Superior temporal gyrus (tissue), 1 donor: ENCODE measurements at regions not wholly inside any gene's neighbourhood (a gene's known extent, or its start where the extent isn't known, plus 50 kb on each side); places are given as distances from the start of the nearest gene placed in this dataset.

ENCODE experiments used
- DNase-seq: peaks from one replicate; pipeline ENCODE4 v3.0.0-alpha.2; 2016; ENCODE audit errors: extremely low spot score

GRCh38 chr18:66749030-66749429, 145.1 kb upstream of the CDH19 start:
- DNase-seq: peak; percentile 81

GRCh38 chr18:66742832-66743231, 138.9 kb upstream of the CDH19 start:
- DNase-seq: no peak

- DNase-seq: no peak
Observed at GRCh38 chr18:66735933-66736332, 132.0 kb upstream of the CDH19 start.

- DNase-seq: no peak
Observed at GRCh38 chr18:66734451-66734850, 130.6 kb upstream of the CDH19 start.

GRCh38 chr18:66731890-66732289, 128.0 kb upstream of the CDH19 start:
- DNase-seq: no peak

GRCh38 chr18:66729442-66730239, 125.8 kb upstream of the CDH19 start:
- DNase-seq: peak; percentile 69

- no peak for DNase-seq
Observed at GRCh38 chr18:66728951-66729350, 125.1 kb upstream of the CDH19 start.

- no peak for DNase-seq
Observed at GRCh38 chr18:66727991-66728390, 124.1 kb upstream of the CDH19 start.

GRCh38 chr18:66724664-66725356, 120.9 kb upstream of the CDH19 start:
- no peak for DNase-seq

GRCh38 chr18:66722671-66723070, 118.8 kb upstream of the CDH19 start:
- DNase-seq: no peak

- DNase-seq: no peak
Observed at GRCh38 chr18:66708646-66709045, 104.8 kb upstream of the CDH19 start.

GRCh38 chr18:66707473-66707872, 103.6 kb upstream of the CDH19 start:
- no peak for DNase-seq

- no peak for DNase-seq
Observed at GRCh38 chr18:66695281-66695680, 91.4 kb upstream of the CDH19 start.

- no peak for DNase-seq
Observed at GRCh38 chr18:66694852-66695251, 91.0 kb upstream of the CDH19 start.

- DNase-seq: no peak
Observed at GRCh38 chr18:66687635-66688034, 83.7 kb upstream of the CDH19 start.

- DNase-seq: peak; percentile 89
Observed at GRCh38 chr18:66682855-66683322, 79.0 kb upstream of the CDH19 start.

- no peak for DNase-seq
Observed at GRCh38 chr18:66676699-66677098, 72.8 kb upstream of the CDH19 start.

GRCh38 chr18:66674286-66674685, 70.4 kb upstream of the CDH19 start:
- DNase-seq: no peak

- DNase-seq: no peak
Observed at GRCh38 chr18:66668706-66669105, 64.8 kb upstream of the CDH19 start.

- DNase-seq: no peak
Observed at GRCh38 chr18:66662632-66663031, 58.7 kb upstream of the CDH19 start.

- no peak for DNase-seq
Observed at GRCh38 chr18:66655407-66655806, 51.5 kb upstream of the CDH19 start.
